Upper lobe of left lung (tissue), 4 donors: ENCODE measurements at regions not wholly inside any gene's neighbourhood (a gene's known extent, or its start where the extent isn't known, plus 50 kb on each side); places are given as distances from the start of the nearest gene placed in this dataset.

Experiments
- EP300 ChIP-seq, 4 donors: sonication (generic); formaldehyde crosslinking; IDR thresholded peaks; one replicate each; pipeline ENCODE4 v1.5.1; 2017; ENCODE audit warnings: antibody characterized with exemption in 4 of 4, control low read depth in 2 of 4
- POLR2AphosphoS5 ChIP-seq, 2 donors: sonication (generic); formaldehyde crosslinking; IDR thresholded peaks; one replicate each; pipeline ENCODE4 v1.5.1; 2017; ENCODE audit warnings: antibody characterized with exemption in 2 of 2

GRCh38 chr12:103128862-103129501 is 171.5 kb downstream of the ASCL1 start:
- TF ChIP-seq POLR2AphosphoS5 (IDR thresholded peaks at IDR 0.05) (no peak), EP300 (IDR thresholded peaks at IDR 0.05) (no peak)
